Endothelial cell of umbilical vein (primary cell): ENCODE measurements at regions not wholly inside any gene's neighbourhood (a gene's known extent, or its start where the extent isn't known, plus 50 kb on each side); places are given as distances from the start of the nearest gene placed in this dataset.

Source experiments
- CTCF ChIP-seq, 2 donors: IDR thresholded peaks; 1 replicate in 1 of 2; 2 replicates in 1 of 2; pipeline ENCODE4 v1.5.1; 2011; ENCODE audit warnings: low read length in 2 of 2, mild to moderate bottlenecking in 2 of 2, moderate library complexity in 2 of 2, control low read depth in 1 of 2, inconsistent platforms in 1 of 2, low read depth in 1 of 2; ENCODE audit not compliant: insufficient read depth in 1 of 2; ENCODE audit errors: extremely low read depth in 1 of 2
- EZH2 ChIP-seq: IDR thresholded peaks from 2 replicates; pipeline ENCODE4 v1.6.1; 2012; ENCODE audit warnings: borderline replicate concordance, low read depth, mild to moderate bottlenecking, moderate library complexity, low read length, inconsistent platforms; ENCODE audit not compliant: severe bottlenecking
- FOS ChIP-seq: IDR thresholded peaks from 2 replicates; pipeline ENCODE4 v1.6.1; 2011; ENCODE audit warnings: mild to moderate bottlenecking, low read length, moderate library complexity, borderline replicate concordance; ENCODE audit not compliant: insufficient read depth
- MAX ChIP-seq: IDR thresholded peaks from 2 replicates; pipeline ENCODE4 v1.6.1; 2011; ENCODE audit not compliant: insufficient read depth, insufficient read length
- MYC ChIP-seq: IDR thresholded peaks from one replicate; pipeline ENCODE4 v1.6.1; 2011; ENCODE audit warnings: mild to moderate bottlenecking, low read depth, low read length
- POLR2A ChIP-seq: IDR thresholded peaks from 2 replicates; pipeline ENCODE4 v1.6.1; 2012; ENCODE audit warnings: low read depth, mild to moderate bottlenecking, control low read depth, low read length
- POLR2AphosphoS5 ChIP-seq: IDR thresholded peaks from 2 replicates; pipeline ENCODE4 v1.6.1; 2012; ENCODE audit warnings: low read depth, mild to moderate bottlenecking, control low read depth, low read length, moderate library complexity; ENCODE audit not compliant: insufficient read depth

DNA sequence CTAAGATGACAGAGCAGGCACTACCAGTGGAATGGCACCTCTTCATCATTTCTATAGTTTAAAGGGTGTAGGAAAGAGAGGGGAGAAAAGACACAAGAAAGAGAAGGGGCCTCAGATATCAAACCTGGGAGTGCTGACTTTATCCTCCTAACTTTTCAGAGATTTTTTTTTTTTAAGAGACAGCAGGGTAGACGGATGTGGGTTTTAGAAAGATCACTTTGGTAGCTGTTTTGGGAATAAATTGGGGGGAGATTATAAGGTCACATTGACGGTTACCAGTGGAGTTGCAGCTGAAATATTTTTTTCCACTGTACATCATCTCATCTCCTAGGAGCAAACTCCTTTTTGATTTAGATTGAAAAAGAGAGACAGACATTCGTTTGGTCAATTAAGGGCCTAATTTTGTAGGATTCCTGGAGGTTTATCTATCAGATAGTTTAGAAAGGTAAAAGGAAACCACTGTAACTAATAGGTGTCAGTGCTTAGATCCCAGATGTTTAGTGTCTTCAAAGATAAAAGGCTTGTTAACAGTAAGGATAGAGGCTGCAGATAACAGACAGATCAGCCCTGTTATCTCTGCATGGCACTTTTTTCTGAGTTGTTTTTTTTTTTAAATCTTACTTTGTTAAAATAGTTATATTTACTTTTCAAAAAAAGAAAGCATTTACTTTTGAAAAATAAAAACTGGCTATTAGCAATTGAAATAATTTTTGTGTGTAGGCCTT, 1057.0 kb downstream of the IGSF11 start:
- no peak for TF ChIP-seq CTCF (IDR thresholded peaks at IDR 0.05; ENCODE audit: extremely low read depth in 1 of 2, insufficient read depth in 1 of 2, low read depth in 1 of 2, low read length in 2 of 2)
- TF ChIP-seq MAX = no peak
- no peak for TF ChIP-seq POLR2A
- TF ChIP-seq POLR2AphosphoS5 = no peak
- TF ChIP-seq EZH2 = no peak
- TF ChIP-seq FOS = no peak
- no peak for TF ChIP-seq MYC
